NCI-H345 (cell line): ENCODE measurements at regions not wholly inside any gene's neighbourhood (a gene's known extent, or its start where the extent isn't known, plus 50 kb on each side); places are given as distances from the start of the nearest gene placed in this dataset.
"Not testable (repeated sequence)": the region's sequence is repeated elsewhere in the genome, so short reads cannot be mapped to it uniquely, and the experiment has no call there.

Experiments used
- DNase-seq: peaks from one replicate; lab custom pipeline; 2025; lab: John Stamatoyannopoulos, UW

DNA sequence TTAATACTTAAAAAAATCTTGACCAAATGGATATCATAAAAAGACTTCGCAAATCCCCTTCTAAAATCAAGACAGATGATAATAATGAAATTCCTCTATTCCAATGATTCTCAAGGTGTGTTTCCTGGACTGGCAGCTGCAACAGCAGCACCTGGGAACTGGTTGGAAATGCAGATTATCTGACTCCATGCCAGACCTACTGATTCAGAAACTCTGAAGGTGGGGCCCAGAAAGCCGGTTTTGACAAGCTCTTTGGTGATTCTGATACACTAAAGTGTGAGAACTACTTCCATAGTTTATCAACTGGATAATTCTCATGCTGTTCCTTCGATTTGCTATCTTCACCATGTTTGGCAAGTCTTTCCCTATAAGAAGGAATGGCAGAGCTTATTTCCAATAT lies 252.1 kb downstream of the COL12A1 start:
- no peak for DNase-seq

GRCh38 chr6:74946961-74947360 lies 258.9 kb downstream of the COL12A1 start:
- DNase-seq, result no peak

GRCh38 chr6:74942130-74942529 lies 263.7 kb downstream of the COL12A1 start:
- DNase-seq, result no peak

GRCh38 chr6:74941424-74941823 lies 264.4 kb downstream of the COL12A1 start:
- DNase-seq, result no peak

DNA sequence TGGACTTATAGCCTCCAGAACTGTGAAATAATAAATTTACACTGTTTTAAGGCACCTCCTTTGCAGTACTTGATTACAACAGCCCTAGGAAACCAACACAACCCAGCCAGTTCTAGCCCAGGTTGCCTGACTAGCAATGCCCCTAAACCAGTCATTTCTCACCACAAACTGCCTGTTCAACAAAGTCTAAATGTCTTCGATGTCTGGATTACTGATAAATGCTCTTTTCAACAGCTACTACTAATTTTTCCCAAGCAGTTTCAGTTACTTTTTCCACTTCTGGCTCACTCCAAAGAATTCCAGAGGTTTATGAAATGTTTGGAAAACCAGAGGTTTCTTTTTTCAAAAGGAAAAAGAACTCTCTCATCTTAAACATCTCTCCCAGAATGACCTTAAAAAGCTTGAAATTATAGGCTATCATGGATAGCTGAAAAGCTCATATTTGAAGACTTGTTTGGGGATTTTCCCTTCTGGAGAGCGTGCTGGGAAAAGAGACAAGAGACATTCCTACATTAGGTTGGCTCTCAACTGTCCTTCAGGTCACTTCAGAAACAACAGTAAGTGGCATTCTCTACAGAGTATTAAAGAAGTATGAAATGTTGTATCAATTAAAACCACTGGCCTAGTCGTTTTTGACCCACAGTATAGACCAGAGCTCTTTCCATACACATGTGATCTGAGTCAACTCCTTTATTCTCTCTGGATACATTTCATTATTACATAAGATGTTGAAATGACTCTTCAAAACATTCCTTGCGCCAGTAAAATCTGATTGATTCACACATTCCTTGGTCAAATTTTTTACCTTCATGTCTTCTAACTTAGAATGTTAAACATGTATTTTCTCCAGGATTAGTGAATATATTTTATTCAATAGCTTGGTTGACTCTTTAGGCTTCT lies 265.9 kb downstream of the COL12A1 start:
- DNase-seq, result no peak

DNA sequence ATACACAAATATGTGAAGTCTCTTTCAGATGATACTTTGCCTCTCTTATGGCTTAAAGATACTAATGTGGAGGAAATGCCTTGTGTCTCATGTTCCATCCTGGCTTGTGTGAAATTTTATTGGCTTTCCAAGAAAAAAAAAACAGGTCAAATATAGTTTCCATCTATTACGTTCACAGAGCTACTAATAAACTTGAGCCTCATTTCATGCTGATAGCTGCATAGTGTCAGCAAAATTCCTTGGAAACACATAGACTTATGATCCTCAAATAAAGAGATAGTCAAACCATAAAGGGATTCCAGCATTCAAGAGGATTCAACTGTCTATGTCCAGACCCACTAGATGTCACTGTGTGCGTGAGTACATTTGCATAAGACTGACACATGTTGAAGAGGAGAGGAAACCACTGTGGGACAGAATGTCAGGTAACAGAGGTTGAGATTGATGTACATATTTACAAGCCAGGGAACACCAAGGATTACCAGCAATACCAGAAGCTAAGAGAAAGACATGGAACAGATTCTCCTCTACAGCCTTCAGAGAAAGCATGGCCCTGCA lies 266.6 kb downstream of the COL12A1 start:
- no peak for DNase-seq

DNA sequence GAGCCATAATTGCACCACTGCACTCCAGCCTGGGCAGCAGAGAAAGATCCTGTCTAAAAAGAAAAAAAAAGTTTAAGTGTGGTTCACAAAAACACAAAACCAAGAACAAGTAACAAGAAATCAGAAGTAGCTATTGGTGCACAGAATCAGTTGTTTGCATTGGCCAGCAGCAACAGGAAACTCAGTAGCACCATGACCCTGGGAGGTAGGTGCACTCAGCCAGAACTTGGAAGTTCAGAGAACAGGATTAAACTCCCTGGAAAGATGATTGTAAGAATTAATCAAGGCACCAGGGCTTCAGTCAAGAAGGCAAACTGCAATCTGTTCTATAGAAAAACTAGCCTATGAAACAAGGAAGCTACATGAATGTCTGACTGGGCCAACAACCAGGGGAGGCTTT lies 267.9 kb downstream of the COL12A1 start:
- DNase-seq, result no peak

DNA sequence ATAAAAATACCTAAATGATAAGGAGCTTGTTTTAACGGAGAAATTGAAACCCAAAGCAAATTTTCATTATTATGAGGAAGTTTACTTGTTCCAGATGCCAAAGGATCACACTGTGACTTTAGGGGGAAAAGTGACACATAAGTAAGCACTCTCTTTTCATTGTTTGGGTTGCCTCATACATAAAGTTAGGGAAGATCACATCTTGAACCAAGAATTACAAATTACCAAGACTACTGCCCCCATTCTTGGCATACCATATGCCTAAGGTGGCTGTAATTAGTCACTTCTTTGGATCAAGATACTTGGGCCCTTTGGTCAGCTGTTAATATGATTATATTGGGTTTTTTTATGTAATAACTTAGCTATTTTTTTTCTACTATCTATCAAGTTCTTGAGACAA lies 269.0 kb downstream of the COL12A1 start:
- DNase-seq, result no peak

DNA sequence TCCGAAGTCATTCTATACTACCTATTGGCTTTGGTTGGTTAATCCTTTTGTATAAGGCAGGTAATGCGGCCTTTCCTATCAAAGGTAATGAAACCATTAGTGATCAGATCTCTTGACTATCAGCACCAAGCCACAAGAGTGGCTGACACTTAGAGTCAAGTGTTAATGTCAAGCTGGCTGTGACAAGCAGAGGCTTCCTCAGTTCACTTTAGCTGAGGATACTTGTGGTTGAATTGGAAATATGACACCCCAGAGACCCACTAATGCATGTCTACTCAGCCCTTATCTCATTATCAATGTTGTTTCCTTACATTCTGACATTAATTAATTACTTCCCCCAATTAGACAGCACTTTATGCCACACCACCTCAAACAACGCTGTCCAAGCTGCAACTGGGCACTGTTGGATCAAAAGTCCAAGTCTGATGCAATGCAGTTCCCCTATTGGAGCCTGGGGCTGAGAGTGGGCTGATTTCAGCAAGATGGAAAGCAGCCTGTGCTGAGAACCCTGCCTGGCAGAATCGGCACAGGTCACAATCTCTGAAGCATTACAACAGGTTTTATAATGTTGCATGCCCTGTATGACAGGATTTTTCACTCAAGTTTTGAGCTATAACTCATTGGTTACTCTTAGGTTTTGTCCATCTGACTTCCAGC lies 273.5 kb downstream of the COL12A1 start:
- no peak for DNase-seq

GRCh38 chr6:74931558-74931957 lies 274.3 kb downstream of the COL12A1 start:
- no peak for DNase-seq

DNA sequence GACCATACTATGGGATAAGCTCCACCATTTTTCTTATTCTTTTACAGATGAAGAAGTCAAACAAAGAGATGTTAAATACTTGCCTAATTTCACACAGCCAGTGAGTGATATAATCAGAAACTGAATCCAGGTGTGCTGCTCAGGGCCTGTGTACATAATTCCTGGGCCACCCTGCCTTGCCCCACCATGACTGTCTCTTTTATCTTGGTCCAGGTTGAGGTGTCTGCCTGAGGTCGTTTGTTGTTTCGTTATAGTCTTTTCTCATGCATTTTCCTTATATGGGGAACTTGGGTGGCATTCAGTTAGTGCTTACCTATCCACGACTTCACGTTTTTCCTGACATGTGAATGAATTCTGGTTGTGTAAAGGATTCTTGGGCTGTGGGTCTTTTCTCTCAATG lies 277.6 kb downstream of the COL12A1 start:
- DNase-seq, result no peak

- DNase-seq, result no peak
Observed at GRCh38 chr6:74927299-74927698, 278.6 kb downstream of the COL12A1 start.

- no peak for DNase-seq
Observed at GRCh38 chr6:74925683-74926082, 280.2 kb downstream of the COL12A1 start.

GRCh38 chr6:74914888-74915287 lies 291.0 kb downstream of the COL12A1 start:
- DNase-seq, result no peak

GRCh38 chr6:74912234-74912633 lies 293.6 kb downstream of the COL12A1 start:
- no peak for DNase-seq

DNA sequence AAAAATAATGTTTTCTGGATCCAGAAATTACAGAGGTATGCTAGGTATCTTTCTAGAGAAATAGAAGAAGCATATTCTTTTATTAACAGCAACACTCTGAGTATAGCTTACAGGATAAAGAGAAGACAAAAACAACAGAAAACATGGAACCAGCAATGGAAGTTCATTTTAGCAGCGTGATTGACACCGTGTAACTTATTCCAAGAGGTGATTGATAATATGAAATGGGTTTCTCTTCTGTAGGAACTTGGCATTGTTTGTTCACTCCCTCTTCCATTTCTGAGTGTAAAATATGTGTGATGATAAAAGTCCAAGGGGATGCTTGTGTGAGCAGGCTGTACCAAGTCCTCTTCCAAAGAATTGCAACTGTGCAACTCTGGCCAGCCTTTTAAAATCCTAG lies 303.0 kb downstream of the COL12A1 start:
- DNase-seq, result no peak

DNA sequence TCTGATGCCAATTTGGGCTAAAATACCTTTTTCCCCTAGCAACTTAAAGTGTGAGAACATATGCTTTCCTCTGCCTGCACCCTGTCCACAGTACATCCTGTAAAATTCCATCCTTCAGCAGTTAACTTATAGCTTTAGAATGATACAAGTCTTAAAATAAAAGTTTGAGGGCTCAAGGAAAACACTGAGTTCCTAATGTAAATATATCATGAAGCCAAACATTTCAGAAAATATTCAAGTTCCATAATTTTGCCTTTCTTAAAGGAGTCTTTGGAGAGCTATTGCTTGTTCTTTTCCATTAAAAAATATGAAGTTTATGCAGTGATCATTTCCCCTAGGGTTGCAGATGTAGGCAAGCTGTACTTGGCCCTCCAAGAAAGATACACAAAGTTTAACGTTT lies 303.8 kb downstream of the COL12A1 start:
- no peak for DNase-seq

DNA sequence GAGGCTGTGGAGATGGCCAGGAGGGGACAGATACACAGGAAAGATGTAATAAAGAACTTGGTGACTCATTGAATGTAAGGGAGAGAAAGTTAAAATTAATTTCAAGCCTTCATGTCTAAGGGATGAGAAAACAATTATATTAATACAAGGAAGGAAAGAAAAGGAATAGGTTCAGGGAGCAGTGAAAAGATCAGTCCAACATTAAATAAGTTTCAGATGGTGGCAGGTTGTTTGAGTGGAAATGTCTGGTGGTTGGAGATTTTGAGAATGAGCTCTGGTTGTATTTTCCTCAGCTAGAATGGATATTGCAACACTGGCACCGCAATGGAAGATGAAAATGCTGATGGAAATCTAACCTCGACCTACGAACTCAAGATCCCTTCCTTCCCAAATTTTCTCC lies 304.3 kb downstream of the COL12A1 start:
- DNase-seq, result no peak

DNA sequence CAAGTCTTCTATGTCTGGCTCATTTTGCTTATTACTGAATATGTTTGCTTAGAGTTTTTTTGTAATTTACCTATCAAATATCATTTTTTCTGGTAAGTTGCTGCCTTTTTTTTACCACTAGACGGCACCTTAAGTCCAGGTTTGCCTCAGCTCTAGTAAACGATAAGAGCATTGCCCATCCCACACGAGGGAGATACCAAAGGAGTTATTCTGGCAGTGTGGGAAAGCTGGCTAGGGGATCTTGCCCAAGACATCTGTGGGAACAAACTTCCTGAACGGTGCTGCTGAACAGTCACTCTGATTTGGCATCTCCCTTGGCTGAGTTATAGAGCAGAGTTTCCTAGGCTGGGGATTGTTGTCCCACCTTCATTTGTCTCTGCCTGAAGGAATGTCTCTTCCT lies 306.4 kb downstream of the COL12A1 start:
- no peak for DNase-seq

DNA sequence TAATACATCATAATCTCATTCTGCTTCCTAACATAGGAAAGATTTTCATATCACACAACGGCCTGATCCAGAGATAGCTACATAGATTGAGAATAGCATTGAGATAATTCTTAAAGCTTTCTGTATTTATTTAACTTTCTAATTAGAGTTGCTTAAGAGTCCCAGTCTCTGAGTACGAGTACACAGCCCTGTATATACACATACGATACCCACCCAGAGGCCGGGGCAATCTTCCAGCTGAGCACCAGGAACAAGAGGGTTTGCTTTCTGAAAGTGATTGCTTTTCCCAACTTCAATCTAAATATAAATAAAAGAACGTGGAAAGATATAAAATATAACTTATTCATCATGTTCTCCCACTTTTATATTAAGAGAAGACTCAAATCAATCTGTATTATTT lies 313.8 kb downstream of the COL12A1 start:
- DNase-seq, result no peak

DNA sequence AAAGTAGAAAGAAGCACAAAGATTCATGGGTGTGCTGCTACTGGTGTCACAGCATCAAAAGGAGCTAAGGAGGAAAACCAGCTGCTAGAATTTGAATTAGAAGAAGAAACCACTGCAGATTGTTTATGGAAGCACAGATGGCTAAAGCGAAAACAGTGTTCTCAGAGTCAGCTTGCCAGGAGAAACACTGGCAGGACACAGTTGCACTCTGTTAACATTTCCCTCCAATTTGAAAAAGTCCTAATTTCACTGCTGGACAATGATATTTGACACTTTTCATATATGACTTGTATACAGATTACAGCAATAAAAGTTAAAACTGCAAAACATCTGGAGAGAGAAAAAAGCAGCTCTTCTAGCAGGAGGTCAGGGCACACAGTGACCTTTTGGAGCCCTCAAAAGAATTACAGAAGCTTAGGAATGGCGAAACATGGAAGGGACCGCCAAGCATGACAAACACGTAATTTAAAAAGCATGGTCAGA lies 314.5 kb downstream of the COL12A1 start:
- DNase-seq, result no peak

GRCh38 chr6:74889635-74890034 lies 316.2 kb downstream of the COL12A1 start:
- DNase-seq, result no peak

DNA sequence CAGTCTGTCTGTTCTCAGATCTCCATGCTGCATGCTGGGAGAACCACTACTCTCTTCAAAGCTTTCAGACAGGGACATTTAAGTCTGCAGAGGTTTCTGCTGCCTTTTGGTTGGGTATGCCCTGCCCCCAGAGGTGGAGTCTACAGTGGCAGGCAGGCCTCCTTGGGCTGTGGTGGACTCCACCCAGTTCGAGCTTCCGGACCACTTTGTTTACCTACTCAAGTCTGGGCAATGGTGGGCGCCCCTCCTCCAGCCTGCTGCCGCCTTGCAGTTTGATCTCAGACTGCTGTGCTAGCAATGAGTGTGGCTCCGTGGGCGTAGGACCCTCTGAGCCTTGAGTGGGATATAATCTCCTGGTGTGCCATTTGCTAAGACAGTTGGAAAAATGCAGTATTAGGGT lies 317.1 kb downstream of the COL12A1 start:
- not testable (repeated sequence) for DNase-seq
